DND-41 (cell line): ENCODE measurements at regions not wholly inside any gene's neighbourhood (a gene's known extent, or its start where the extent isn't known, plus 50 kb on each side); places are given as distances from the start of the nearest gene placed in this dataset.

Experiments used
- ATAC-seq: fragments of 200-7000 bp; cut with Tn5 transposase; 3 replicates; pipeline ENCODE4 v1.9.1; 2021; ENCODE audit warnings: low read depth; ENCODE audit not compliant: insufficient read depth
- DNase-seq: peaks from one replicate; pipeline ENCODE4 v3.0.0-alpha.2; 2020
- H2AFZ ChIP-seq: 2 replicates; pipeline ENCODE4 v1.6.0; 2012; ENCODE audit warnings: low read depth, low read length
- H3K27ac ChIP-seq: 2 replicates; pipeline ENCODE4 v1.5.1; 2012; ENCODE audit warnings: low read length, inconsistent platforms
- H3K27me3 ChIP-seq: fragments of 200-600 bp; sonication (generic); 2 replicates; pipeline ENCODE4 v1.6.0; 2012; ENCODE audit warnings: low read length, mild to moderate bottlenecking, inconsistent platforms; ENCODE audit not compliant: insufficient read depth, poor library complexity
- H3K36me3 ChIP-seq: 2 replicates; pipeline ENCODE4 v1.5.1; 2012; ENCODE audit warnings: low read length, inconsistent platforms; ENCODE audit not compliant: insufficient read depth
- H3K4me1 ChIP-seq: 2 replicates; pipeline ENCODE4 v1.5.1; 2012; ENCODE audit warnings: mild to moderate bottlenecking, low read length; ENCODE audit not compliant: insufficient read depth
- H3K4me2 ChIP-seq: 2 replicates; pipeline ENCODE4 v1.6.0; 2012; ENCODE audit warnings: mild to moderate bottlenecking, moderate library complexity, low read length, inconsistent platforms; ENCODE audit not compliant: insufficient read depth
- H3K4me3 ChIP-seq, 2 experiments: fragments of 200-600 bp in 1 of 2; shearing (Covaris generic) in 1 of 2; 2 replicates each; pipeline ENCODE4 v1.5.1; 2012 to 2016; ENCODE audit warnings: inconsistent platforms in 2 of 2, low read length in 2 of 2, mild to moderate bottlenecking in 2 of 2, low read depth in 1 of 2, moderate library complexity in 1 of 2
- H3K79me2 ChIP-seq: 2 replicates; pipeline ENCODE4 v1.6.0; 2012; ENCODE audit warnings: low read length, inconsistent platforms; ENCODE audit not compliant: insufficient read depth
- H3K9ac ChIP-seq: 2 replicates; pipeline ENCODE4 v1.6.0; 2012; ENCODE audit warnings: low read depth, mild to moderate bottlenecking, inconsistent platforms, low read length, moderate library complexity
- H3K9me3 ChIP-seq: 2 replicates; pipeline ENCODE4 v1.5.1; 2012; ENCODE audit warnings: low read length, moderate library complexity, mild to moderate bottlenecking, inconsistent platforms; ENCODE audit not compliant: insufficient read depth, severe bottlenecking
- H4K20me1 ChIP-seq: 2 replicates; pipeline ENCODE4 v1.6.0; 2012; ENCODE audit warnings: low read length; ENCODE audit not compliant: insufficient read depth
- EZH2 ChIP-seq: IDR thresholded peaks from 3 replicates; pipeline ENCODE4 v1.6.1; 2012; ENCODE audit warnings: borderline replicate concordance, low read depth, mild to moderate bottlenecking, moderate library complexity, low read length, inconsistent platforms; ENCODE audit not compliant: severe bottlenecking
- TF ChIP-seq, protein P1 (sequence below): IDR thresholded peaks from 2 replicates; pipeline ENCODE4 v1.5.1; 2012; ENCODE audit warnings: borderline replicate concordance, low read length, moderate library complexity, mild to moderate bottlenecking; ENCODE audit not compliant: poor library complexity, severe bottlenecking; ENCODE audit errors: extremely low read depth

DNA sequence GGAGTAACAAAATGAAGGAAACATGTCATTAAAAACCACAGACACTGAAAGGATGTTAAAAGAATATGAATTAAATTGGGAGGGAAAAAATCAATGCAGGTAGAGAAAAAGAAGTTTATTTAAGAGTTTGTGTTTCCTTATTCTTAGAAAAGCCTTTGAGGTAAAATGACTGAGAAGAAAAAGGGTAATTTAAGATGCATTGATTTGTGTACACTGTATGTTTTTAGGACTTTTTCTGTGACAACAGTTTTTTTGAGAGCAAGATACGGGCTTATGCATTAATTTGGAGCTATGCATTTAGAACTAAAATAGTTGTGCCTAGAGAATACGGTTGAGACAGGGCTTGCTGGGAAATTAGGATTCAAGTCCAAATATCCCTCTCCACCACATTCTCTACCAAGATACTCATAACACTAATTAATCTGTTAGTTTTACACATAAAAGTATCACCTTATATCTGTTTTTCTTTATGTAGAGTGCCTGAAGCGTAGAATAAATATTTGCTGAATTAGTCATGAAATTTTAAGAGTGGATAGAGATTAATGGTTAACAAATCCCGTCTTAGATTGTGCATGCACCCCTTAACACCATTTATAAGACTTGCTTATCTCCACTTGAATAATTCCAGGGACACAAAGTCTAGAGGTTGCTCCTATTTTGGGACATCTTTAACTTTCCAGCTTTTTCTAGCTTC lies 232.5 kb downstream of the PCDH7 start:
- no peak overlapping the region for H3K4me3 ChIP-seq
- H2AFZ ChIP-seq = no peak overlapping the region
- no peaks in the 10 kb centered on the region for H3K9me3 ChIP-seq
- no peak overlapping the region for H3K4me2 ChIP-seq
- DNase-seq (no peak), ATAC-seq (no peak)
- H3K36me3 ChIP-seq = no peaks in the 10 kb centered on the region
- H3K9ac ChIP-seq = no peak overlapping the region
- TF ChIP-seq, protein P1, sequence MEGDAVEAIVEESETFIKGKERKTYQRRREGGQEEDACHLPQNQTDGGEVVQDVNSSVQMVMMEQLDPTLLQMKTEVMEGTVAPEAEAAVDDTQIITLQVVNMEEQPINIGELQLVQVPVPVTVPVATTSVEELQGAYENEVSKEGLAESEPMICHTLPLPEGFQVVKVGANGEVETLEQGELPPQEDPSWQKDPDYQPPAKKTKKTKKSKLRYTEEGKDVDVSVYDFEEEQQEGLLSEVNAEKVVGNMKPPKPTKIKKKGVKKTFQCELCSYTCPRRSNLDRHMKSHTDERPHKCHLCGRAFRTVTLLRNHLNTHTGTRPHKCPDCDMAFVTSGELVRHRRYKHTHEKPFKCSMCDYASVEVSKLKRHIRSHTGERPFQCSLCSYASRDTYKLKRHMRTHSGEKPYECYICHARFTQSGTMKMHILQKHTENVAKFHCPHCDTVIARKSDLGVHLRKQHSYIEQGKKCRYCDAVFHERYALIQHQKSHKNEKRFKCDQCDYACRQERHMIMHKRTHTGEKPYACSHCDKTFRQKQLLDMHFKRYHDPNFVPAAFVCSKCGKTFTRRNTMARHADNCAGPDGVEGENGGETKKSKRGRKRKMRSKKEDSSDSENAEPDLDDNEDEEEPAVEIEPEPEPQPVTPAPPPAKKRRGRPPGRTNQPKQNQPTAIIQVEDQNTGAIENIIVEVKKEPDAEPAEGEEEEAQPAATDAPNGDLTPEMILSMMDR = no peak
- no peak for TF ChIP-seq EZH2
- H3K27ac ChIP-seq = no peak overlapping the region
- no peaks in the 10 kb centered on the region for H3K27me3 ChIP-seq
- H4K20me1 ChIP-seq = no peaks in the 10 kb centered on the region
- H3K79me2 ChIP-seq = no peaks in the 10 kb centered on the region
- H3K4me1 ChIP-seq = no peaks in the 10 kb centered on the region

- no peaks in the 10 kb centered on the region for H3K79me2 ChIP-seq
- no peaks in the 10 kb centered on the region for H3K27me3 ChIP-seq
- H3K4me2 ChIP-seq = no peak overlapping the region
- H3K27ac ChIP-seq = no peak overlapping the region
- H4K20me1 ChIP-seq = no peaks in the 10 kb centered on the region
- no peaks in the 10 kb centered on the region for H3K9me3 ChIP-seq
- H3K36me3 ChIP-seq = no peaks in the 10 kb centered on the region
- no peak for DNase-seq
- H3K4me3 ChIP-seq = no peak overlapping the region
- TF ChIP-seq, protein P1 = no peak
- TF ChIP-seq EZH2 = no peak
- H3K4me1 ChIP-seq = no peaks in the 10 kb centered on the region
- H2AFZ ChIP-seq = no peak overlapping the region
- ATAC-seq = no peak
- no peak overlapping the region for H3K9ac ChIP-seq
These were observed 233.6 kb downstream of the PCDH7 start for GRCh38 chr4:30953799-30954198.

DNA sequence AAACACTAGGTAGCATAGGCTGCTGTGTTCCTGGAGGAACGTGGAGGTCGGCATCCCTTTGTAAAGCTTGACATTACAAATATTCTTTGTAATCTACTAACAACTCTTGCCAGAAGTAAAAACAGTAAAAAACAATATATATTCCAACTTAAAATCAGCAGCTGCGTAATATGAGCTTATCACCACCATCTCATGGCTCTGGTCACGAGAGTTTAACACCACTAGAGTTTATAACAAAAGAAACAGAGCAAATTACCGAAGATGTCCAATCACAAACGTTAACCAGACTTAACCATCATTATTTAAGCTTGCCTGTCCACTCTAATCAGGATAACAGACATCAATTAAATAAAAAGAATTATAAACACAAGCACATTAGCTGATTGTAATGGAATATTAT lies 236.7 kb downstream of the PCDH7 start:
- H3K4me2 ChIP-seq = no peak overlapping the region
- H3K9me3 ChIP-seq = no peaks in the 10 kb centered on the region
- H3K27ac ChIP-seq = no peak overlapping the region
- H2AFZ ChIP-seq = no peak overlapping the region
- H3K79me2 ChIP-seq = no peaks in the 10 kb centered on the region
- H3K27me3 ChIP-seq = no peaks in the 10 kb centered on the region
- DNase-seq (no peak), ATAC-seq (no peak)
- H3K4me1 ChIP-seq = no peaks in the 10 kb centered on the region
- no peaks in the 10 kb centered on the region for H4K20me1 ChIP-seq
- TF ChIP-seq, protein P1 = no peak
- TF ChIP-seq EZH2 = no peak
- no peak overlapping the region for H3K4me3 ChIP-seq
- H3K36me3 ChIP-seq = no peaks in the 10 kb centered on the region
- no peak overlapping the region for H3K9ac ChIP-seq
